ENCODE measurements at regions not wholly inside any gene's neighbourhood (a gene's known extent, or its start where the extent isn't known, plus 50 kb on each side); places are given as distances from the start of the nearest gene placed in this dataset.

DNA sequence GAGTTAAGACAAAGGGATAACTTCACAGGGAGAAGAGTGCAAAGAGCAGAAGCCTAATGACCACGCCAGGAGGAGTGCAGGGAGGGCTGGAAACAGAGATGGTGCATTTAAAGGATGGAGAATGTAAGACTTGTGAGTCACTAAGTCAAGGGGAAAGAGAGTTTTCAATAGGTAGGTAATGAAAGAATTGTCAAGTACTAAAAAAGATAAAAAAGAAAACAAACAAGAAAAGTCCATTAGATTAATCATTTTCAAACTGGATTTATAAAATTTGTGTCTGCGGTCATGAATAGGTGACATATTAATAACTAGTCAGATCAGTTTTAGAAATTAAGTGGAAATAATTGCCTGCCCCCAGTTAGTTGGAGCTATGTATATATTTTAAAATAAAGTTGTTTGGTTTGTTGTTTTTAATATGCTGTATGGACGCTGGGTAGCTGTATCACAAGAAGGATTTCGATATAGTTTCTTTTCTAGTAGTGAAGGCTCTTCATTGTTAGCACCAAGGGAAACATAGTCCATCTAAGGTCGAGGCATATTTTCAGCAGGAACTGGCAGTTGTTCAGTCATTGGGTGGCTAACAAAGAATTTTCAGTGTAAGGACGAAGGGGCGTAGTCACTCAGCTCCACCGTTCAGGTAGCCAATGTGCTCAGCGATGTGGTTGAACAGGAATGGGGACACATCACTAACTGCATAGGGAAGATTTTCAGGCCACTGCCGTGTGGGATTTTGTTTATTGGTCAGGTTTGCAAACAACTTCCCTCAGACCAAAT is 203.0 kb downstream of the TGFB2 start:
- H3K27ac ChIP-seq = no peak overlapping the region
- DNase-seq = no peak
- H3K4me1 ChIP-seq = no peaks in the 10 kb centered on the region
- H3K9me3 ChIP-seq = no peaks in the 10 kb centered on the region
- no peaks in the 10 kb centered on the region for H3K27me3 ChIP-seq
- TF ChIP-seq, protein P1, sequence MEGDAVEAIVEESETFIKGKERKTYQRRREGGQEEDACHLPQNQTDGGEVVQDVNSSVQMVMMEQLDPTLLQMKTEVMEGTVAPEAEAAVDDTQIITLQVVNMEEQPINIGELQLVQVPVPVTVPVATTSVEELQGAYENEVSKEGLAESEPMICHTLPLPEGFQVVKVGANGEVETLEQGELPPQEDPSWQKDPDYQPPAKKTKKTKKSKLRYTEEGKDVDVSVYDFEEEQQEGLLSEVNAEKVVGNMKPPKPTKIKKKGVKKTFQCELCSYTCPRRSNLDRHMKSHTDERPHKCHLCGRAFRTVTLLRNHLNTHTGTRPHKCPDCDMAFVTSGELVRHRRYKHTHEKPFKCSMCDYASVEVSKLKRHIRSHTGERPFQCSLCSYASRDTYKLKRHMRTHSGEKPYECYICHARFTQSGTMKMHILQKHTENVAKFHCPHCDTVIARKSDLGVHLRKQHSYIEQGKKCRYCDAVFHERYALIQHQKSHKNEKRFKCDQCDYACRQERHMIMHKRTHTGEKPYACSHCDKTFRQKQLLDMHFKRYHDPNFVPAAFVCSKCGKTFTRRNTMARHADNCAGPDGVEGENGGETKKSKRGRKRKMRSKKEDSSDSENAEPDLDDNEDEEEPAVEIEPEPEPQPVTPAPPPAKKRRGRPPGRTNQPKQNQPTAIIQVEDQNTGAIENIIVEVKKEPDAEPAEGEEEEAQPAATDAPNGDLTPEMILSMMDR (IDR thresholded peaks at IDR 0.05) = no peak
- no peak for TF ChIP-seq POLR2A (IDR thresholded peaks at IDR 0.05)
- intact Hi-C loops (cut with DNase I; ENCODE audit: low total_unique reads) = no loop called here
- no peak overlapping the region for H3K4me3 ChIP-seq
- no peaks in the 10 kb centered on the region for H3K36me3 ChIP-seq

DNA sequence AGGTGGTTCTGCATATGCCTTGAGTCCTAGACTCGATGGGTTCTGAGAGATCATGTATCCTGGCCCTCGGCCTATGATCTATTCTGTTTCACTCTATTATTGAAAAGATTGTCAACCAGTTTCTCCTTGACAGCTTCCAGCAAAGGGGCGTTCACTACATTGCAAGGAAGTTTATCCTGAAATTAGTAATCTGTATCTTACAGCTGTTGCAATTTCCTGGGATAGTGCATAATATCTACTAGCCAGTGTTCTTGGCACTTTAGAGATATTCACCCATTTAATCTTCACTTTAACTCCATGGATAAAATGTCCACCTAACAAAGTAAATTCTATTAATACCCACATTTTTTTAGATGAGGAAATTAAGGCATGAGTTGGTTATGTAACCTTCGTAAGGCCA is 203.6 kb downstream of the TGFB2 start:
- no peaks in the 10 kb centered on the region for H3K4me1 ChIP-seq
- H3K4me3 ChIP-seq = no peak overlapping the region
- H3K9me3 ChIP-seq = no peaks in the 10 kb centered on the region
- no peaks in the 10 kb centered on the region for H3K36me3 ChIP-seq
- no peak overlapping the region for H3K27ac ChIP-seq
- H3K27me3 ChIP-seq = no peaks in the 10 kb centered on the region
- DNase-seq = no peak
- no peak for TF ChIP-seq POLR2A (IDR thresholded peaks at IDR 0.05)
- TF ChIP-seq, protein P1 (IDR thresholded peaks at IDR 0.05) = no peak
- intact Hi-C loops (cut with DNase I; ENCODE audit: low total_unique reads) = no loop called here

DNA sequence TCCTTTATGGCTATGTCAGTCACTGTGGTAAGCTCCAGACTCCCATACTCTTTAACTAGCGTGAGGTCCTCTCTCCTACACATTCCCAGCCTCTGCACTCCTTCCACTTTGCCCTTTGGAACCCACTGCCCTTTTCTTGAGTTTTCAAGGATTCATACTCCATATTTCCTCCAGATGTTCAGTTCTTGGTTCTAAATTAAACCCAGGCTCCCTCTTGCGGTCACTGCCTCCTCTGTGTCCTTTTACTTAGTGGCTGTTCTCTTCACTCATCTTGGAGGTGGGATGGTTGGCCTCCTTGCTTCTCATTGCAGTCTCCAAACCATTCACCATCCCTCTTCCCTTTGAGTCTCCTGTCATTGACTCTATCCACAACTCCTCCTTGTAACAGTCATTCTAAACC is 208.1 kb downstream of the TGFB2 start:
- intact Hi-C loops (cut with DNase I; ENCODE audit: low total_unique reads) = no loop called here
- no peaks in the 10 kb centered on the region for H3K36me3 ChIP-seq
- no peaks in the 10 kb centered on the region for H3K4me1 ChIP-seq
- H3K27ac ChIP-seq = no peak overlapping the region
- H3K4me3 ChIP-seq = no peak overlapping the region
- no peak for TF ChIP-seq POLR2A (IDR thresholded peaks at IDR 0.05)
- TF ChIP-seq, protein P1 (IDR thresholded peaks at IDR 0.05) = no peak
- no peaks in the 10 kb centered on the region for H3K27me3 ChIP-seq
- no peak for DNase-seq
- no peaks in the 10 kb centered on the region for H3K9me3 ChIP-seq

DNA sequence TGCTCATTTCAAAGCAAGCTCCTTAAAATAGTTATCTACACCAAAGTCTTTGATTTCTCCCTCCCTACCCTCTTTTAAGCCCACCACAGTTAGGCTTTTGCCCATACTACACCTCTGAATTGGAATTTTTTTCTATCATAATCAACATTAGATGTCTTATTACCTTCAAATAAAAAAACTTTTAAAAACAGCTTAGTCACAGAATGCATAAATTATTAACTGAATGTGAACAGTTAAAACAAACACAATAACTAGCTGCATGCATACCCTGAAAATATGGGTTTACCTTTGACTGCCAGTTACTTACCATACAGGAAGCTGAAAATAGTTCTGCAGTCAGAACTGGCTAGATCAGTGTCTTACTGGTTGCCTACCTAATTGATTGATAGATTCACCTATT is 210.9 kb downstream of the TGFB2 start:
- H3K27me3 ChIP-seq = no peaks in the 10 kb centered on the region
- intact Hi-C loops (cut with DNase I; ENCODE audit: low total_unique reads) = no loop called here

DNA sequence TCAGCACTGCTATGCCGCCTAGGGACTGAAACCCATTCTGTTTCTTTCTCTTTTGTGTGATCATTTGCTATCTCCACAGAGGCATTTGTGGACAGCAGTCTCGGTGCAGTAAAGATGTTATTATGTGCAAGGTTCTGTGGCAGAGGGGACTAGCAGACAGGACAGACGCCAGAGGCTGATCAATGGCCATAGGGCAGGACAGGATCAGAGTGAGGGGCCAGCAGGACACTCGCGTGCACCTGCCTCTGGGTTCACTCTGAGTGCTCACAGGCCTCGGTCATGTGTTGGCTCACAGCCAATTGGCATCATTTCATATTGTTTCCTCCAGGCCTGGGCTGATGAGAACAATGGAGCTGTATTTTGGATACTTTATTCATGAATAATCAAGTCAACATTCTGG is 212.6 kb downstream of the TGFB2 start:
- H3K36me3 ChIP-seq = no peaks in the 10 kb centered on the region
- intact Hi-C loops (cut with DNase I; ENCODE audit: low total_unique reads) = no loop called here
- DNase-seq = peak in 1 of 2 donors; percentile 19
- no peaks in the 10 kb centered on the region for H3K27me3 ChIP-seq
- no peak for TF ChIP-seq POLR2A (IDR thresholded peaks at IDR 0.05)
- TF ChIP-seq, protein P1 (IDR thresholded peaks at IDR 0.05) = no peak
- no peaks in the 10 kb centered on the region for H3K4me1 ChIP-seq
- H3K4me3 ChIP-seq = no peak overlapping the region
- no peak overlapping the region for H3K27ac ChIP-seq
- H3K9me3 ChIP-seq = no peaks in the 10 kb centered on the region

More for the DNA sequence above, 210.9 kb downstream of the TGFB2 start:
- no peaks in the 10 kb centered on the region for H3K36me3 ChIP-seq
- DNase-seq = no peak
- no peak for TF ChIP-seq POLR2A (IDR thresholded peaks at IDR 0.05)
- TF ChIP-seq, protein P1 (IDR thresholded peaks at IDR 0.05) = no peak
- no peaks in the 10 kb centered on the region for H3K4me1 ChIP-seq
- no peaks in the 10 kb centered on the region for H3K9me3 ChIP-seq
- no peak overlapping the region for H3K4me3 ChIP-seq
- no peak overlapping the region for H3K27ac ChIP-seq

Measured in uterus (tissue), 3 donors.